DMS 273 (cell line): ENCODE measurements at regions not wholly inside any gene's neighbourhood (a gene's known extent, or its start where the extent isn't known, plus 50 kb on each side); places are given as distances from the start of the nearest gene placed in this dataset.

Source experiments
- DNase-seq: peaks from one replicate; lab custom pipeline; 2025; ENCODE audit not compliant: unreplicated experiment; lab: John Stamatoyannopoulos, UW

DNA sequence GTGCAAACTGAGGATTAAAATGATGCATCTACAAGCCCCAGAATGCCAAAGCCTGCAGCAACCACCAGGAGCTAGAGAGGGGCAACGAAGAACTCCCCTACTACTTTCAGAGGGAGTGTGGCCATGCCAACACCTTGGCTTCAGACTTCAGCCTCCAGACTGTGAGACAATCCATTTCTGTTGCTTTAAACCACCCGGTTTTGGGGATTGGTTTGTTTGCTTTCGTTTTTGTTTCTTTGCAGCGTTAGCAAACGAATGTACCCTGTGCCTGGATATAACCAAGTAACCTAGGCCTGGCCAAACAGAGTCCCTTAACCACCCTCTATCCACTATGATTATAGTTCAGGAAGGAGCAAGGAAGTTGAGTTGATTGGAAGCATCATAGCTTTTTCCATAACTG lies 171.2 kb upstream of the NCK2 start:
- DNase-seq: no peak

DNA sequence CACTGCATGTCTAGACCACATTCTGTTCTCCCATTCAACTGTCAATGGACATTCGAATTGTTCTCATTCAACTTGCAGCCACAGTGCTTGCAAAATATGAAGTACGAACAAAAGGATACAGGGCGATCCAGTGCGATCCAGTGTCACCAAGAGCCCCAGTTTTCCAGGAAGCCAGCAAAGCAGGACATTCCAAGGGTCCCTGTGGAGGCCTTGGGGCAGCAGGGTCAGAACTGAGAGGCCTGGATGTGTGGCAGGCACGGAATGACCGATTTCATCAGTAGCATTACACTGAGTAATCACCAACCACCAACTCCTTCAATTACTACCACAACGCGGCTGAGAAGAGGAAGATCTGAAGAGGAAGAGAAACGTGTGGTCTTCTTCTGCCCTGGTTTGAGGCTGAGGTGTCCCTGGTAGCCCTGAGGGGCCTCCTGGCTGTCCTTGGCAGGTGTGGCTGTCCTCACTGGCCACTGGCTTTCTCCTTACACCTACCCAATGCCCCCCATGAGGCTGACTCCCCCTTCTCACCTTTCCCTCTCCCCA lies 172.7 kb upstream of the FHL2 start:
- DNase-seq: no peak

DNA sequence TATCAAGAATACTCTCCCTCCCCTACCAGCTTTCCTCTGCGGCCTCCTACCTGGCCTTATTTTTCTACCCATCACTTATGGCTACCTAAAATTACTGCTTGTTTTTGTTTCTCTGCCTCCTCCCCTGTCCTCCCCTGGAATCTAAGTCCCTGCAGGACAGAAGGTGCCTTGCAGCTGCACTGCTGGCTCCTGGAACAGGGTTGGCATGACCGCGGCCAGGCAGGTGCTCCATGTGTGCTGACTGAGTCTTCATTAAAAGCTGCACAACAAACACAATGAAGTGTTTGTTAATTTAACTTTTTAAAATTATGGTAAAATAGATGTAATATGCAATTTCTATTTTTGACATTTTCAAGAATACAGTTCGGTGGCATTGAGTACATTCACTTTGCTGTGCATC lies 171.9 kb upstream of the FHL2 start:
- no peak for DNase-seq

DNA sequence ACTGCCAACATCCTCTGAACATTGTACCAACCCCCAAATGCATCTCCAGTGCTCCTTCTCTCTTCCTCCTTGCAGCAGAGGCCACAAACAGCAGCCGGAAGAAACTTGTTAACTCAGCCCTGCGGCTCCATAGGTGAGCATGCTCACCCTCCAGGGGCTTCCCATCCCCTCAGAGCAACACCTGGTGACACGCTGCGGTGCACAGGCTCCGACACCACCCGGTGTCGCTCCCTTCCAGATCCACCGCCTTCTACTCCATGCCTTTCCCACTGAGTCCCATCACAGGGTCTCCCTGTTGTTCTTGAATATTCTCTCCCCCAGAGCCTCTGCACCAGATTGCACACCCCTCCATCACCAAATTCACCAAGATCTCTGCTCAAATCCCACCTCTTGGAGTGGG lies 171.5 kb upstream of the FHL2 start:
- no peak for DNase-seq

DNA sequence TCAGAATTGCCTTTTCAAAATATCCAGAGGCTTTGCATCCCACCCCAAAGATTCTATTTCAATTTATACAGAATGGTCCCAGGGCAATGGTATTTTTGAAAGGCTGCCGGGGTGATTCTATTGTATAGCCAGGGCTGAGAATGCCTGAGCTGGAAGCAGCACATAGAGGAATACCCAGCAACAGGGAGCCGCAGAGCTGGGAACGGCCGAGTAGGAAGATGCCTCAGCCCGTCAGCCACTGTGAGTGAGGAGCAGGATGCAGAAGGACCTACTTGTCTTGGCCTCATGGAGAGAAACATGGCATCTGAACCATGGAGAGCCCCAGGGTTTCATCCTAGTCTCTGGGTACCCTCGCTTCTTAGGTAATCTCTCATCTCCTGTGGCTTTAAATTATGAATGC lies 170.8 kb upstream of the FHL2 start:
- no peak for DNase-seq

DNA sequence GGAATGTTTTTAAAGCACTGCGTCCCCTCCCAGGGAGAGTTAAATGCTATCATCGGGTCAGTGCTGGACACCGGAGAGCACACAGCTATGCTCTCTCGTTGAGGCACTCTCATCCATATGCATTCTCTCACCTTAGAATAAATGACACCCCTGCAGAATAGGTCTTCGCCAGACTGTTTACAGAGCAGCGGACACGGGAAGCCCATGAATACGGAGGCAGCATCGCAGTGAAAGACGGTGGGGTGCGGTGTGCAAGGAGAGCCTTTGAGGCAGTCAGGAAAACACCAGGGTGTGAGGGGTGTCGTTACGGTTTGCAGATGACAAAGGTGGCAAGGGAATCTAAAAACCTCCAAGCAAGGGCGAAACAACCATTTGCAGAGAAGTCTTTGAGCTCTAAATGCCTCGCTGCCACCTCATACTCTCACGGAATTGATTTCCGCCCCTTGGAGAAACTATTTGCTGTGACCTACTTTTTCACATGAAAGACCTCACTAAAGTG lies 169.2 kb upstream of the FHL2 start:
- DNase-seq: no peak

DNA sequence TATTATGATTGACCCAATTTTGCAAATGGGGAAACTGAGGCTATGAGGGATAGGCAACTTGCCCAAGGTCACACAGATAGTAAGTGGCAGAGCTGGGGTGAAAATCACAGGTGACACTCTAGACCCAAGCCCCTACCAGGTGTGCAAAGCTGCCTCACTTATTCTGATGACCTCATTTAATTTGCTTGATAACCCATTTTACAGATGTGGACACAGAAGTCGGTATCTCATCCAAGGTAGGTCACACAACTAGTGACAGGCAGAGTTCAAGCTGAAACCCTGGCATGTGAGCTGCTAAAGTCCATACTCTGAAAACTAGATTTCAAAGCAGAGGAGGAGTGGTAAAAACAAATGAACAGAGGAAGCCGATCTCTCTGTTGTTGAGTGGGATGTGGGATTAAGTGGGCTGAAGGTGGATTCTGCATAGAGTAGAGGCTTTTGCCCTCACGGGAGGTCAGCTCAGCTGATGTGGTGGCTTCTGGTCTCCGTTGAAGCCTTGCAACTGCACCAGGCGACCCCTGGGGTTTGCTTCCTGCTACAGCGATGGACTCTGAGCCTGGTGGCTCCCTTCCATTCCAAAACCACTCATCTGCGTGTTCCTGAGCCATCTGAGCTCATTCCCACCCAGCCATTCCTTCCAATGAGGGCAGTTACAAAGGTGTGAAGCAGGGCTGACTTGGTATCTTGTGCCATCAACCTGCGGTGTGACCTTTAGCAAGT lies 164.3 kb upstream of the FHL2 start:
- no peak for DNase-seq

DNA sequence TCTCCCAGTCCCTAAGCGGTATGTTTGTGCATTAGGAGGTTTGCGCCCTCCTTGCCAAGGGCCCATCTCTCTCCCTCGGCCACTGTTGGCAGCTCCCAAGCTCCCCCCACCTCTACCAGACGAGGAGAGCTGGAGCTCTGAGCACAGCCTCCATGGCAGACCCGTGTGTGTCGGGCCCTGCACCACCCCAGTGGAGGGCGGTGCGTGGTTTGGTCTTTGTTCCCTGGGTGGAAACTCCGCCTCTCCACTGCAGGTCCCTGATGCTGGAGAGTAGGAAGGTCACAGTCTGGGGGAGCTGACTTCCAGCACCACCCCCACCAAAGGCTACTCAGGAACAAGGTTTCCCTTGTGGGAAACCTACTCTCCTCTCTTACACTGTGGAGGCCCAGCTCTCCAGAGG lies 162.6 kb upstream of the FHL2 start:
- no peak for DNase-seq

DNA sequence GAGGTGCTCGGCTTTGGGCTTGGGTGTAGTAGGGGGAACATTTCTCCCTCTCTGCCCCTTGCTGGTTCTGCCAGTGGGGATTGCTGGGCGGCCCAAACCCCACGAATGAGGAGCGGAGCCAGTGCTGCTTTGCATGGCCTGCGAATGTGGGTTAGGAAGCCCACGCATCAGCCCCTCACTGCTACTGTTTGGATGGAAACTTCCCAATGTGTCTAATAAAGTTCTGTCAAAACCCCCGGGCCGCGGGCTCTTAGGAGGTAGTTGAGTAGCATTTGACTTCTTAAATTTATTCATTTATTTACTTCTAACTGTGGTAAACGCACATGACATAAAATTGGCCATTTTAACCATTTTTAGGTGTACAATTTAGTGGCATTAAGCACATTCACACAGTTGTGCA lies 161.3 kb upstream of the FHL2 start:
- DNase-seq: no peak

DNA sequence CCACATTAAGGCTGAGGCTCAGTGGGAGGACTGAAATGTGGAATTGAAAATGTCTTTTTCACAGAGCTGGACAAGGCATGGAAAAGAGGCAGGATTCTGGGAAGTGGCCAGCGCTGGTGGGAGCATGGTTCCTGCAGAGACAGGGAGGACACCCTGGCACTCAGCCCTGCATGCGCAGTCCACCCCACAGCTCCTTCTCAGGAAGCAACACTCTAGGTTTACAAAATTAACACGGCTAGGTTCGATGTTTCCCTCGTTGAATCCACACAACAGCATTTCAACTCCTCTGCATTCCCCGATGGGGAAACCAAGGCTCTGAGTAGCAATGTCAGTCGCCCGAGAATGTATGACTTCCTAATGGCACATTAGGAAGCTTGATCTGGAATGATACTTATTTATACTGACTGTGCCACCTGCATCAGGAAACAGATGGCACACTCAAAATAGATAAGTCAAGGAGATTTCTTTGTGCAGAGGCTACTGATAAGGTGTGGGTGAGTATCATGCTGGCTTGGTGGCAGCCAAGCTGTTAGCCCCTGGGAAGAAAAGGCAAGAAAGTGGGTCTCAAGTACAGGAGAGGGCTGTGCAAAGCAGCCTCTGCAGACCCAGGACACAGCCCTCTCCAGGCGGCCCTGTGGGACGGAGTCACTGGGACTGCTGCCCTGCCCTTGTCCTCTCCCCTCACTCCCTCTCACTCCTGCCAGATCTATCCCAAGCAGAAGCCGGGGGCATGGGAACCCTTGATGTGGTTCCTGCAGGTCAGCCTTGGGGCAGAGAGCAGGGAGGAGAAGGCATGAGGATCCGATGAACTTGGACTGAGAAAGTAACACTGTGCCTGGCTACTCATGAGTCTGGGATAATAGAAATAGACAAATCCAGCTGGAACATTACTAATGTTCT lies 158.4 kb upstream of the FHL2 start:
- peak; percentile 12 for DNase-seq

DNA sequence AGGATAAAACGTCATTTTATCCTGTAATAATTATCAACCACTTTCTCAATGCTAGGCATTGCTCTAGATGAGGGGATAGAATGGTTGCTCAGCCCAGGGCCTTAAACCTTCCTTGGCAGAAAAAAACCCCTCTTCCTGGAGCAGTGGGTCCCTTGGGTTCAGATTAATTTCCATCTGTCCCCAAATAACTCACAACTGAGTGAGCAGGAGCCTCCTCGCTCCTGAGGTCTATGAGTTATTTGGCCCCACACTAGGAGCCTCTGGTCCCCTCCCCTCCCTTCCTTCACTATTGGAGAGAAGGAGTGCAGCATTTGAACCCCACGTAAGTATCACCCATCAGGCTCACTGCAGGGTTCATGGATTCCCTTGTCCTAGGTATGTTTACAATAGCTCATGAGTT lies 157.5 kb upstream of the FHL2 start:
- DNase-seq: no peak

DNA sequence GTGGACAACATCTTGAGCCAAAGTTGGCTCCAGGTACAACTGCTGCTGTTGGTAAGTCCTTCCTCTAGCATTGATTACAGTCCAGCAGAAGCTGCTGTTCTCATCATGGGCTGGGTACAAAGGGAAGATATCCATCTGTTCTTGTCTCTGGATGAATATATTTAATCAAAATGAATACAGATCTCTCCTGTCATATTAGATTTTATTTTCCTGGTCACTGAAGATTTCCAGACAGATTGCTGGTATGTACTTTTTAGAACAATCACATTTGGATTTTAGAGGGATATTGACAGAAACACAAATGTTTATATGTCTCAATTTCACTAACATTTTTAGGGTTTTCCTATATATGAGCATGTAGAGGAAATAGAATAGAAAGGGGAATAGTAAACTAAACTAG lies 155.4 kb upstream of the FHL2 start:
- DNase-seq: no peak

DNA sequence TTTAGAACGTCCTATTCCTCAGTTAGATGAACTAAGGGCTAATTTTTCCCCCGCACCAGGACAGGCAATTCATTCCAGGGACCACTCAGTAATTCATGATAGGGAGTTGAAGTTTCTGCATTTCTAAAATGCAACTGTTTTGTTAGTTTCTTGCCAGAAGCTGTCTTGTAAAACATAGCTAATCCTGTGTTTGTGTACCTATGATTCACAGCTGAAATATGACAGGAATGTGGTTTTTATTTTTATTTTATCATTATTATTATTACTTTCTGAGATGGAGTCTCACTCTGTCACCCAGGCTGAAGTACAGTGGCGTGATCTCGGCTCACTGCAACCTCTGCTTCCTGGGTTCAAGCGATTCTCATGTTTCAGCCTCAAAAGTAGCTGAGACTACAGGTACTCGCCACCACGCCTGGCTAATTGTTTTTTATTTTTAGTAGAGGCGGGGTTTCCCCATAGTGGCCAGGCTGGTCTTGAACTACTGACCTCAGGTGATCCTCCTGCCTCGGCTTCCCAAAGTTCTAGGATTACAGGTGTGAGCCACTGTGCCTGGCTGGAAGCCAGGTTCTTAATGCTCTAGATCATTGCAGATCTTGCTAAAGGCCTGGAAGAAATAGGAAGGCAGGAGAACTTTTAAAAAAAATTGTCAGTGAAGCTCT lies 154.8 kb upstream of the FHL2 start:
- DNase-seq: peak; percentile 19

DNA sequence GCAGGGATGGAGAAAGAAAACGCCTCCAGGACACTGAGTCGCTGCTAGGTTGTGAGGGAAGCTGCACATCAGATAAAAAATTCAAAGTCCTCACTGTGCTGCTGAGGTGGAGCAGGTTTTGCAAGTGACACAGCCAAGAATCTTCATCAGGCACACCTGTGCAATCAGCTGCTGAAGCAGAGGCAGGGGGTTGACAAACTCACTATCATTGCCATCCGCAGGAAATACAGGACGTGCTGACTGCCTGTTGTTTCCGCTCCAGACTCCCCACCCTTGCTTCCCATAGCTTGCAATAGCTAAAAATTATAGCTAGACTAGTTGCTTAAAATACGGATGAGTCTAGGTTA lies 147.8 kb upstream of the FHL2 start:
- no peak for DNase-seq

DNA sequence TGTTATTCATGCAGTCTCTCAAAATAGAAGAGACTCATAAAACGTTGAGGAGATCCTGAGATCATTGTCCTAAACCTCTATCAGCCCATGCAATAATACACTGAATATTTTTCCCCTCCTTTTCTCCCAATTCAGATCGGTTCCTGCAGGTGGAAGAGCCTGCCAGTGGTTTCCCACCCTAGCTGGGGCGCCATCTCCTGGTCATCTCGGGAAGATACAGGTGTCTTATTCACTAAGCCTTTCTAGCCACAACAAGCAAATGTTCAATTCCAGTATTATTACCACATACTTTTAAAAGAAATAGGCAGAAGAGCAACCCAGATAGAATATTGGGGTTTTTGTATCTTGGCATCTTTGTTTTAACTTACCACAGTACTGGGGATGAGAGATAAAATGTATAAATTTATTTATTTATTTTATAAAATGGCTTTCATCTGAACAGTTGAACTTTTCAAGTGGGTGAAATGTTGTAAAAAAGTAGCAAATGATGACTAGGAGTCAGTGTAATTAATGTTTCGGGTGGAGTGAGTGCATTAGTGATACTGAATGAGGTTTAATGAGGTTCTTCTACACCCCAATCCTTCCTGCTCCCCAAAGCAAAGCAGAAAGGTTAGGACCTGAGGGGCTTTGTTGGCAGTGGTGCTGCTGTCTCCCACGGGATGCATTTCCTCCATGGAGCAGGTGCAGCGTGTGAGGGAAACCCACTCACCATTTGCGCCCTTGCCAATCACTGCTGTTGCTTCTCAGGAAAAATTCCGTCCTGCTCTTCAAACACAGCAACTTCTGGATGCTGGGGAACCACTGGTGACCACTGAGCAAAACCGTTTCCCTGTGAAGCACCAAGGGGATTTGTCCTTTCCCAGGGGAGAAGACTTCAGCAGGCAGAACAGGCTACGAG lies 147.1 kb upstream of the FHL2 start:
- peak; percentile 85 for DNase-seq

DNA sequence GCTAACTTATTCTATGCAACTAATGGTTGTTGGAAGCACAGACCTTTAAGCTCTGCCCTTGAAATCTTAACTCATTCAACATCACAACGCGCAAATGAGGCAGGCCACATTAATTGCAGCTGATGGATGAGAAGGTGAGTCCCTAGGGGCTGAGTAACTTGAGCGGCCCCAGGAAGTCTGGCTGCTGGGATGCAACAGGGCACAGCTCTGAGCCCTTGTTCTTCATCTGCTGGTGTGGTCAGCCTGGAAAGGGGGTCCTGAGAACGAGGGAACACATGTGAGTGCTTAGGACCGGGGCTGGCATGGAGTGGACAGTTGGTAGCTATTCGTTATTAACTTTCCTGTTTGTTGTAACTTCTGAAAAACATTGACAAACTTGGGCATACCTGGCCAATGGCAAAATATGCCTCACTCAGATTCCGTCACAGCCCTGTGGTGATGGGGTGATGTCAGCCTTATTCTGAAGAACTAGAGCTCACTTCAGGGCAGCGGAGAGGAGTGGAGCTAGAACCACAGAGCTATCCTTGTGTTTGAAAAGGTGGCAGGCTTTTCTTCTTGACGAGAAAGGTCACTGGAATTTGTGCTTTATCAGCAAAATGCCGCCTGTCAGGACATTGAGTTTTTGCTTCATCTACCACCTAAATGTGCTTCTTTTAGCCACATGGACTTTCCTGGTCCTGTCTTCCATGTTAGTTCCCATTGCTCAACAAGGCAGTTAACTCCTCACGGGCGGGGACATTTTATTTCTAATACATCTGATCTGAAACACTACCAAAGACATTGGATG lies 145.9 kb upstream of the FHL2 start:
- DNase-seq: no peak

DNA sequence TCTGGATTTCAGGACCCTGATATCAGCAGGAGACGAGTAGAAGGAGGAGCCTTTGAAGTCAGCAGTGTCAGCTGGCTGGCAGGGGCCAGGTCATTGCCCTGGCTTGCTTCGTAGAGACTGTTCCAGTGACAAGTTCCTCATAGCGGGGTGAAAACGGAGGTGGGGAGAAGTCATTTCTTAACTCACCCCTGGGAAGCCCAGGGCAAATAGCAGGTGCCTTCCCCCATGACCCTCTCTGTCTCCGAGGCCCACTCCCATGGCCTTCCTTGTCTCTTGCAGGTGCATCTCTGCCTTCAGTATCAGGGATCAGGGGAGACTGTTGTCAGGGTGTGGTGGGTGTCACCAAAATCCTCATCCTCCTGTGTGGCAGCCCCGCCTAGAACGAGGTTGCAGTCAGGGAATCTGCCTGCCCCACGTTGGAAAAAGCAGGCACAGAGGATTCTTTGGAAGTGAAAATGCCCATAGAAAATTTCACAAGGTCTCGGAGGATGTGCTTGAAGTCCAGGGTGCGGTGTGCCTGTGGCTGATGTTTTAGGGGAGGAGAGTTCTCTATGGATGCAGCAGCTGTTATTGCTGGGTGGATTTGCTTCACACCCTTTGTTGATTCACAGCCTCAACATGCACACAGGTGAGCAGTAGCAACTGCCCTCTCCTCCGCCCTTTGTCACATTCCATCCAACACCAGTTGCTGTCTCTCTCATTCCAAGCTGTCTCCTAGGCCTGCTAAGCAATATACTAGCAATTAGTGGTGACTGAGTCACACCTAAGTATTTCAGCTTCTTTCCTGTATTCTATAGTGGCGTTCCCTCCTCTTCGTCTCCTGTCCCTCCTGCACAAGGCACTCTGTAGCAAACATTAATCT lies 142.6 kb upstream of the FHL2 start:
- no peak for DNase-seq

DNA sequence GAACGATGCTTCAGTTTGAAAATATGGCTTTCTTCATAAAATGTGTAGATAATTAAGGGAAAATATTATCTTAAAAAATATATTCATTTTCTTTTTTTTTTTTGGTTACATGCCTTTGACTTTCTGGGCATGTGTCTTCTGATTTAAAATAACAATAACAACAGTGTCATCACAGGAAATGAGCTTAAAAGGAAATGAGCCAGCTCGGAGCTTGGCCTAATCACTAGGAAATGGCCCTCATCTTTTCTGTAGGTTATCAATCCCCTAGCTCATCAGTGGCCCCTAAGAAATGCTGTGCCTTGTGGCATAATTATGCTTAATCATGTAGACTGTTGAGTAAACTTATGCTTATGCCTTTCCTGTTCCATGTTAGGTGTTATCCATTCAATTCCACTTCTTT lies 141.8 kb upstream of the FHL2 start:
- DNase-seq: no peak

DNA sequence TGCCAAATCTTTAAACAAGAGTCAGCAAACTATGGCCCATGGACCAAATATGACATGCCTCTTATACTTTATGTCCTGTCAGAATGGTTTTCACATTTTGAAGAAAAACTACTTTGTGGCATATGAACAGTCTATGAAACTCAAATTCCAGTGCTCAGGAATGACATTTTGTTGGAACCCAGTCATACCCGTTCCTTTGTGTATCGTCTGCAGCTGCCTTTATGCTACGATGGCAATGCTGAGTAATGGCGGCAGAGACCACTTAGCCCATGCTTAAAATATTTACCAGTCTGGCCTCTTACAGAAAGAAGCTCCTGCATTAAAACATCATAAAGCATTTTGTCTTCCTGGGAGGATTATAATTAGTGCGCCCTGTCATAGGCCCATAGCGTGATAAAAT lies 140.5 kb upstream of the FHL2 start:
- no peak for DNase-seq
